ENCODE measurements at regions not wholly inside any gene's neighbourhood (a gene's known extent, or its start where the extent isn't known, plus 50 kb on each side); places are given as distances from the start of the nearest gene placed in this dataset.

DNA sequence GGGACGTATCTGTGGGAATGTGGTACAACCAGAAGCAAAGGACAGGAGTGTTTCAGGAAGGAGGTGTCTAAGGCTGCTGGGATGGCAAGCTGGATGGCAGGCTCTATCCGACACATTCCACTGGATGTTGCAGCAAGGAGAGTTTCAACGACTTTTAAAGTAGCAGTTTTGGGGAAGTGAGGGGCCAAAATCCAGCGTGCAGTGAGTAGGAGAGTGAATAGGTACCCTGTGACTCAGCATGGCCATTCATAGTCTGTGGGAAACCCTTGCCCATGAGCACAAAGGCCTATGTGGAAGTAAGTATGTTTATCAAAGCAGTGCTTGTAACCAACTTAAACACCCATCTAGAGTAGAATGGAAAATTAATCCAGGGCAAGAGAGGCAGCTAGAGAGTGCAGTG lies 664.7 kb downstream of the ACTL7B start:
- Histone ChIP-seq H3K27ac (ENCODE audit: low read depth in 1 of 2, low read length in 1 of 2) (no peak overlapping the region), H3K9me3 (ENCODE audit: control insufficient read depth in 4 of 4, insufficient read depth in 3 of 4, low read length in 3 of 4) (no peaks in the 10 kb centered on the region), H3K4me3 (no peak overlapping the region), H3K9ac (ENCODE audit: insufficient read depth in 1 of 2, low read length in 2 of 2) (no peak overlapping the region), H3K4me1 (ENCODE audit: control insufficient read depth in 5 of 5, insufficient read depth in 5 of 5, low read length in 5 of 5) (peaks cover 0 to 51% (median 10%) of the 10 kb centered on the region in 5 donors), H3K36me3 (ENCODE audit: control insufficient read depth in 4 of 4, insufficient read depth in 4 of 4, low read length in 4 of 4) (no peaks in the 10 kb centered on the region), H3K27me3 (ENCODE audit: control insufficient read depth in 3 of 3, insufficient read depth in 3 of 3, low read length in 2 of 3) (no peaks in the 10 kb centered on the region)
- no peak for DNase-seq
- TF ChIP-seq, protein P1, sequence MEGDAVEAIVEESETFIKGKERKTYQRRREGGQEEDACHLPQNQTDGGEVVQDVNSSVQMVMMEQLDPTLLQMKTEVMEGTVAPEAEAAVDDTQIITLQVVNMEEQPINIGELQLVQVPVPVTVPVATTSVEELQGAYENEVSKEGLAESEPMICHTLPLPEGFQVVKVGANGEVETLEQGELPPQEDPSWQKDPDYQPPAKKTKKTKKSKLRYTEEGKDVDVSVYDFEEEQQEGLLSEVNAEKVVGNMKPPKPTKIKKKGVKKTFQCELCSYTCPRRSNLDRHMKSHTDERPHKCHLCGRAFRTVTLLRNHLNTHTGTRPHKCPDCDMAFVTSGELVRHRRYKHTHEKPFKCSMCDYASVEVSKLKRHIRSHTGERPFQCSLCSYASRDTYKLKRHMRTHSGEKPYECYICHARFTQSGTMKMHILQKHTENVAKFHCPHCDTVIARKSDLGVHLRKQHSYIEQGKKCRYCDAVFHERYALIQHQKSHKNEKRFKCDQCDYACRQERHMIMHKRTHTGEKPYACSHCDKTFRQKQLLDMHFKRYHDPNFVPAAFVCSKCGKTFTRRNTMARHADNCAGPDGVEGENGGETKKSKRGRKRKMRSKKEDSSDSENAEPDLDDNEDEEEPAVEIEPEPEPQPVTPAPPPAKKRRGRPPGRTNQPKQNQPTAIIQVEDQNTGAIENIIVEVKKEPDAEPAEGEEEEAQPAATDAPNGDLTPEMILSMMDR (IDR thresholded peaks at IDR 0.05; ENCODE audit: control extremely low read depth, extremely low read depth) = no peak
- WGBS, 2 donors = 39 to 69% methylated on average over 4 of the region's 4 CpGs
- no peak for ATAC-seq (ENCODE audit: insufficient read depth, low FRiP score)

DNA sequence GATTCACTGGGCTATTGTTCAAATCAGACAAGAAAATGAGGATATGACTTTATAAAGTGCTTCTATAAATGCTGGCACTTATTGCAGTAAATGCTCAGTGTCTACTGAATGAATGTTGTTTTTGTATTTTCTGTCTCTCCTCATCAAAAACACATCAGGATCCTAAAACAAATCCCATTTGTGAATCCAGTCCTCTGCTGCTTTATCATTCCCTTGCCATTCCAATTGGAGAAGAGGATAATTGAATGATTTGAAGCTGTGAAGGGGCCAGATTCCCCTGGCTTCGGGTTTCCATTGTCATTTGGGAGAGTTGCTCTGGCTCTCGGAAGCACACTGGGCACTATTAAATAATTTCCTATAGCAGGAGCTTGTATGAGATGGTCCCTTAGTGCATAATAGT lies 666.8 kb downstream of the ACTL7B start:
- peak; percentile 49 to 92 (median 88) for DNase-seq
- Histone ChIP-seq H3K27ac (ENCODE audit: low read depth in 1 of 2, low read length in 1 of 2) (no peak overlapping the region), H3K9me3 (ENCODE audit: control insufficient read depth in 4 of 4, insufficient read depth in 3 of 4, low read length in 3 of 4) (no peaks in the 10 kb centered on the region), H3K36me3 (ENCODE audit: control insufficient read depth in 4 of 4, insufficient read depth in 4 of 4, low read length in 4 of 4) (no peaks in the 10 kb centered on the region), H3K9ac (ENCODE audit: insufficient read depth in 1 of 2, low read length in 2 of 2) (no peak overlapping the region), H3K4me3 (no peak overlapping the region), H3K27me3 (ENCODE audit: control insufficient read depth in 3 of 3, insufficient read depth in 3 of 3, low read length in 2 of 3) (no peaks in the 10 kb centered on the region), H3K4me1 (ENCODE audit: control insufficient read depth in 5 of 5, insufficient read depth in 5 of 5, low read length in 5 of 5) (peaks cover 0 to 46% (median 2%) of the 10 kb centered on the region in 5 donors)
- 83 to 88% methylated on average over 2 of the region's 2 CpGs for WGBS, 2 donors
- TF ChIP-seq, protein P1 (IDR thresholded peaks at IDR 0.05; ENCODE audit: control extremely low read depth, extremely low read depth) = no peak
- ATAC-seq (ENCODE audit: insufficient read depth, low FRiP score) = no peak

DNA sequence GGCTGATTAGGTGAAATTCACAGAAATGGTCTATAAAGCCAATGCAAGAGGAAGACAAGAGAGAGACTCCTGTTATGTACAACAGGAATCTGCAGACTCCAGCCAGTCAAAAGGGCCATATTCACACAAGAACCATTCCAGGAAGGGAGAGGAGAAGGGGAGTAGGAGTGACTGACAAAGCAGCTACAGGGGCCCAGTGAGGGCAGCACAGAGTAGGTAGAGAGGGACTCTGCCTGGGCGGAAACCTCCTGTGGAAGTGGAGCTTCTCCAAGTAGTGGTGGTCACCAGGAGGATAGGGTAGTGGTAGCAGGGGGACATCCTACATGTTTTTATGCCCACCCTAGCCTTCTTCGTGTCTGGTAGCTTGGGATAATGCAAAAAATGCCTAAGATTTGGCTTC lies 667.3 kb downstream of the ACTL7B start:
- Histone ChIP-seq H3K9ac (ENCODE audit: insufficient read depth in 1 of 2, low read length in 2 of 2) (no peak overlapping the region), H3K4me3 (no peak overlapping the region), H3K27ac (ENCODE audit: low read depth in 1 of 2, low read length in 1 of 2) (no peak overlapping the region), H3K27me3 (ENCODE audit: control insufficient read depth in 3 of 3, insufficient read depth in 3 of 3, low read length in 2 of 3) (no peaks in the 10 kb centered on the region), H3K9me3 (ENCODE audit: control insufficient read depth in 4 of 4, insufficient read depth in 3 of 4, low read length in 3 of 4) (no peaks in the 10 kb centered on the region), H3K4me1 (ENCODE audit: control insufficient read depth in 5 of 5, insufficient read depth in 5 of 5, low read length in 5 of 5) (peaks cover 0 to 41% (median 1%) of the 10 kb centered on the region in 5 donors), H3K36me3 (ENCODE audit: control insufficient read depth in 4 of 4, insufficient read depth in 4 of 4, low read length in 4 of 4) (no peaks in the 10 kb centered on the region)
- TF ChIP-seq, protein P1 (IDR thresholded peaks at IDR 0.05; ENCODE audit: control extremely low read depth, extremely low read depth) = no peak
- peak in 1 of 3 donors; percentile 45 for DNase-seq
- WGBS, 2 donors = 94 to 95% methylated on average over 2 of the region's 2 CpGs
- ATAC-seq (ENCODE audit: insufficient read depth, low FRiP score) = no peak
